GM19193 (cell line): ENCODE measurements at regions not wholly inside any gene's neighbourhood (a gene's known extent, or its start where the extent isn't known, plus 50 kb on each side); places are given as distances from the start of the nearest gene placed in this dataset.

ENCODE experiments used
- POLR2A ChIP-seq: IDR thresholded peaks from 4 replicates; pipeline ENCODE4 v1.6.1; 2011; ENCODE audit not compliant: insufficient read depth, insufficient read length; ENCODE audit errors: extremely low read depth

DNA sequence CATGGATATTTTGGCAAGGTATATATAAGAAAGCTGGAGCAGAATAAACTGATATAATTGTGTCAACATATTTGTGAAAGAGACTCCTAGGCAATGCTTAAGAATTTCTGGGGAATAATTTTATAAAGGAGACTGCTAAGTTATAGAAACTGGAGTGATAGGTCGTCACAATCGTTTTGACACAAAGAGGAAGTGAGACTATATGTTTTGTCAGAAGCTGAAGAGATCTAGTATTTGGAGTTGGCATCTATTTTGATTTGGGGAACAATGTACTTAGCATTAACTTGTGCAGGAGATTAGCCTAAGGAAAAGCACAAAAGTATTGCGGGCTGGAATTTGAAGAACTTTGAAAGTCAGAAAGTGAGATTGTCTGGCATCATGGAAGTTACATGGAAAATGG lies 582.5 kb downstream of the TAF11L14 start:
- no peak for TF ChIP-seq POLR2A

- TF ChIP-seq POLR2A: no peak
Measured at GRCh38 chr5:18219241-18219640, 585.0 kb downstream of the TAF11L14 start.

GRCh38 chr5:18220631-18221030 lies 586.4 kb downstream of the TAF11L14 start:
- no peak for TF ChIP-seq POLR2A

DNA sequence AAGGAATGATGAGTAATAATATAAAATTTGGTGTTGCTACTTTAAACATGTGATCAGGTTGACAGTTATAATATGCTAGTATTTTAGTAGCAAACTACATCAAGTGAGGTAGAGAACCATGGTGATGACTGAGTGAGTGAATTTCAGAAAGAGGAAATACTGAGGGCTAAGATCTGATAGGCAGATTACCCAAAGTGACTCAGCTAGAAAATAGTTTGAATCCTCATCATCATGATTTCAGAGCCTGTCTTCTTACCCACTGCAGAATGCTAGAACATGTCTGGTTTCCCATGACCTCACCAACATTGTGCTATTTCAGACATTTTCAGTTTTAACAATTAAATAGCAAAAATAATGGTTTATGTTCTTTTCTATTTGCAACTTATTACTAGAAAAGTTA lies 602.1 kb downstream of the TAF11L14 start:
- no peak for TF ChIP-seq POLR2A

- no peak for TF ChIP-seq POLR2A
Measured at GRCh38 chr5:18238321-18238720, 604.1 kb downstream of the TAF11L14 start.

- TF ChIP-seq POLR2A: no peak
Measured at GRCh38 chr5:18240971-18241370, 606.7 kb downstream of the TAF11L14 start.

DNA sequence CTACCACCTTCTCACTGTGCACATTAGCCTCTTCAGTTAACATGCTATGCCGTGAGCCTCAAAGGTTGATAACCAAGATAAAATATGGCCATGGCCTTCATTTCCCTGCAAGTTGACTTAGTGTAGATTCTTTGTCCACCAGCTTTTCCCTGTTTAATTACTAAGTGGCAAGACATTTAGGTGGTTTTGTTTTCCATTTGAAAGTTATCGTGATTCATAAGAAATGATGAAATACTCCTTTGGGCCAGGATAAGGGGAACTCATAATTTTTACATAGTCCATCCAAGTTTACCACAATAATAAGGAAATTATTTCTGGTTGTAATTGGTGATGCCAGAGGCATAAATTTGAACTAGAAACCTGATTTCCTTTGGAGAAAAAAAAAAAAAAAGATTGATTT lies 609.6 kb downstream of the TAF11L14 start:
- no peak for TF ChIP-seq POLR2A

DNA sequence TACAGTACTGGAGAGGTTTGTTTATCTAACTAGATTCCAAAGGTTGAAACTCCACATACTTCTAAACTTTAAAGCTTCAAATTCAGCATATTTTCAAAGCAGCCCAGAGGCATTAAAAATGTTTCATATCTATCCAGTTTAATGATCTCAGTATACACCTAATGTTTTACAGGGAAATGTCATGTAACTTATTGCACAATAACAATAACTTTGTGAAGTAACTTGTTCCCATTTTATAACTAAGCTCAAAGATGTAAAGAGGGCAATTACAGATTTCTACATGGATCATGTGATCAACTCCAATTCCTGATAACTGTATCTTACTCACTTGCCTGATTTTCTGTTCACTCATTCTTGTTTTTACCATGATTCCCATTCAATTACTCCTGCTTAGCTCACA lies 610.0 kb downstream of the TAF11L14 start:
- TF ChIP-seq POLR2A: no peak

- TF ChIP-seq POLR2A: no peak
Measured at GRCh38 chr5:18252559-18252958, 618.3 kb downstream of the TAF11L14 start.

DNA sequence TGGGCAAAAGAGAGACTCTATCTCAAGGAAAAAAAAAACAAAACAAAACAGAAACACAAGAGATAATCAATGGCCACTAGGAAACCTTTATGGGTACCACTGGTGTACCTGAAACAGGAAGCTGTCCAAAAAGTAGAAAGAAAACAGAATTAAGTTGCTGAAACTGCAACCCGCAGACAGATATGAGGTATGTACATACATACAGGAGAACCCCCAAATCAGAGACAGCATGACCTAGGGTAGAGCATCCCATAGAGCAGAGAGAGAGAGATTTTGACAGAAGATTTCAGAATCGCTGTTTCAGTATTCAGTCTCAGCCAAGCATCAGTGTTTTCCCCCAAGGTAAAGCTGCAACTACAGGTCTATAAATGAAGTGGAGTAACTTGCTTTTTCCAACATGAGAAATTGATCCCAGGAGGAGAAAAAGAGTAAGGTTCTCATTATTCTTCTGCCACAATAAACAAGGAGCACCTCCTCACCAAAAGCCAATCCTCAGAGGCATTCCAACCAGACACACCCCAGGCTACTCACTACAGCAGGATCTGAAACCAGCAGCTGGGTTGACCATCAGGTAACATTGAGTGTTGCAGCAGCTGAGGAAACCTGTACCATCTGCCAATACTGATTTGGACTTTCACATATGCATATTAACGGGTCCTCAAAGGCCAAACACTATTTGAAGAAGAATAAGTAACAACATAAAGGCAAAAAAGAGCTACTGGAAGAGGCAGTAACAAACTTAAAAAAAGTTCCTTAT lies 630.0 kb downstream of the TAF11L14 start:
- no peak for TF ChIP-seq POLR2A

DNA sequence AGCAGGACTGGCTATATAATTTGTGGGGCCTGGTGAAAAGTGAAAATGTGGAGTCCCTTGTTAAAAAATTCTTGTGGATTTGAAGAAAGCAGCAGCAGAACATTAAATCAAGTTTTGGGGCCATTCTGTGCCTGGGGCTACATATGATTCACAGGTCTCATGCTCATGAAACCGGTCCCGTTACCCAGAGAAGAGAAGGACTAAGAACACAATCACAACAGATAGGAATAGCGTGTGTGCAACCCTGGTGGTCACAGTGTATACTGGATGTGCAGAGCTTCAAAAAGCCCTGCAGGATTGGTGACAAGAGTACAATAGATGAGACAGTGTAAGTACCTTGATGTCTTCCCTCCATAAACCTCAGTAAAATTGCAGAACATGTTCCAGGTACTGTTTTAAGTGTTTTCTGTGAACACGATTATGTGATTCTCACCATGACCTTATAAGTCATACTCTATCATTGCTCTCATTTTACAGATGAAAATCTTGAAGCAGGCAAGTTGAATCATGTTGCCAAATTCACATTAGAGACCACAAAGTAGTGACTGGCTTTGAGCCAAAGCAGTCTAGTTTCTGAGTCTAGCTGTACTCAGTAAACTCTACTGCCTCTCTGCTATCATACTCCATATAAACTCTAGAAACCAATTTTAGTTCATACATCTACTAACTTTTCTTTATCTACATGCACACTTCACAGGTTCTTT lies 636.5 kb downstream of the TAF11L14 start:
- TF ChIP-seq POLR2A: no peak

- TF ChIP-seq POLR2A: no peak
Measured at GRCh38 chr5:18276939-18277338, 642.7 kb downstream of the TAF11L14 start.

DNA sequence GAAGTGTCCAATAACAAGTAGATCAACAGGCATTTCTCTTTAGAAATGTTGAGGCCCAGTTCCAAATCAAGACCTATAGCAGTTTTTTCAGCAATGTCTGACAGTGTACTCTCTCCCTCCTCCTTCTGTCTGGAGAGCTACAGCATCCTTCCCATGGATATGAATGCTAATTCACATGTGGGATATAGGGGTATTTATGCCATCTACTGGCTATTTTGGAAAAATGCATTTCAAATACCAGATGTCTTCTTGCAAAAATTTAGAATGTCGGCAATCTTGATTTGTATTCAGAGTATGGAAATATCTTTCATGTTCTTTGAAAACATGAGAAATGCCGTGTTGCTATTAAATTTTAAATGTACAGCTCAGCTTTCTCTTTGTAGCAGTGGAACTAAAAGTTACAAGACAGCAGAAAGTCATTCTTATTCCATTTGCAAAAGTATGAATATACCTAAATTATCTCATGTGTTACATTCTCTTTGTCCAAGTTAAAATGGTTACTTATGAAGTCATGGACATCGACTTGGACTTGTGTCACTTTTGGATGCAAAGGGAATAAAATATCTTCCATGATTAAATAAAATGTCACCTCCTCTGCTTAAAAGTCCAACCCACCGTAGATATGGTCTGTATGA lies 647.8 kb downstream of the TAF11L14 start:
- no peak for TF ChIP-seq POLR2A

DNA sequence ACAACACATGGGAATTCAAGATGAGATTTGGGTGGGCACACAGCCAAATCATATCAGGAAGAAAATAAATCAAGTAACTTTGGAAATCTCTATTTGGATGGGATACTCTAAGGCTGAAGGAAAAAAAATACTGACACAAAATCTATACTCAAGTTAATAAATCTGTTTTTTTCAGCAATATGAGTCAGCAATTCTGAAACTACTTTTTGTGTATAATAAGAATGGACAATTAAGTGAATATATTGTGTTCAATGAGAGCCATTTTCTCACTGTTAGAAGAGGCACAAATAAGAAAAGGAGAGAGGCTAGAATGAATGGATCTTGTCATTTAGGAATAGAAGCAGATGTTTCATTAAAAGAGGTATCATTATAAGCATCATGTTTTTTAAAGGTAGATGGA lies 651.0 kb downstream of the TAF11L14 start:
- no peak for TF ChIP-seq POLR2A

DNA sequence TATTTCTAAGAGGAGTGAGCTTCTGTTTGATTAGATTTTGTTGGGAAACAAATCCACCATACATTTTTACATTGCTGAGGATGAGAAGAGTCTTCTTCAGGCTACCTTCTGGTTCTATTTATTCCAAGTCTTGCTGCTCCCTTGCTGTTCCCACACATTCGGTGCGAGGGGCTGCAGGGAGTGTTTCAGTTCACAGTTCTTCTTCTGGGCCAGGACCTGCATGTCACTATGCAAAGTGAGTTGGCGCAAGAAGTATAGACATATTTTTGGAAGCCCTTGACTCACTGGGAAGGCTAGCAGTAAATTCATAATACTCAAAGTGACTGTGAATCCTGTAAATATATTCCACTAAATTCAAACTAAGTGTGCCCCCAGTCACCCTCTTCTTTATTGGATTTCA lies 657.9 kb downstream of the TAF11L14 start:
- no peak for TF ChIP-seq POLR2A

- TF ChIP-seq POLR2A: no peak
Measured at GRCh38 chr5:18299166-18299565, 664.9 kb downstream of the TAF11L14 start.
